ENCODE measurements at regions not wholly inside any gene's neighbourhood (a gene's known extent, or its start where the extent isn't known, plus 50 kb on each side); places are given as distances from the start of the nearest gene placed in this dataset.
"Not testable (repeated sequence)": the region's sequence is repeated elsewhere in the genome, so short reads cannot be mapped to it uniquely, and the experiment has no call there.

- no peak for DNase-seq
Measured at GRCh38 chr5:51661646-51662265, 278.5 kb downstream of the ISL1 start.

DNA sequence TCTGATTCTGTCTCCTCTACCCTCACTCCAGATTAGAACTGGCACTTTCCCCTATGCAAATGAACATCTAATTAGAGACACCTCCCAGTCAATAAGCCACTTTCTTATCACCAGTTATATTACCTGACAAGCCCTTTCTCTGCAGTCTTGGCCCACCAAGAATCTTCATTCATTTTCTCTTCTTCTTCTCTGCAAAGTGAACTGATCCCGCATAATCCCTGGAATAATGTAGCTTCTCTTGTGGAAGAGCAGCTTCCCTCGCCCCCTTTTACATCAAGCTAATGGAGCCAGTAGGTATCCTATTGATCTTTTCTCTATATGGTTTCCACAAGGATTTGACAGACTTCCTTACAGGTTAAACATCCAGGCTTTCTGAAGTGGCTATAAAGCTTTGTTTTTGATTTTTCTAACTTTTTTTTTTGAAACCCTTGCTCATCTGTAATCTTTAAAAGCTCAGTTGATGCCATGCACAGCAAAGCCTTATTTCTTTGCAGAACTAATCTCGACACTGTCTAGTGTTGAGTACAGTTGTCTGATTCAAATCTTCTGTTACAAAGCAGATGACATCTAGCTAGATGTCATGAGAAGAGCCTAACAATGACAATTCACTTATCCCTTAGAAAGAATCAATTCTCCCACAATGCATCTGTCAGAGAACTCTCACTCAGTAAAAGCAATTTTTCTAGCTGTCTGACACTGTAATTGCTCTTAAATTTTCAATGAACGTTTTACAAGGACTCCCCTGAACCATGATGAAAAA, 281.4 kb downstream of the ISL1 start:
- DNase-seq: no peak

GRCh38 chr5:51665251-51665593, 282.0 kb downstream of the ISL1 start:
- DNase-seq: no peak

GRCh38 chr5:51669095-51669494, 285.8 kb downstream of the ISL1 start:
- no peak for DNase-seq

DNA sequence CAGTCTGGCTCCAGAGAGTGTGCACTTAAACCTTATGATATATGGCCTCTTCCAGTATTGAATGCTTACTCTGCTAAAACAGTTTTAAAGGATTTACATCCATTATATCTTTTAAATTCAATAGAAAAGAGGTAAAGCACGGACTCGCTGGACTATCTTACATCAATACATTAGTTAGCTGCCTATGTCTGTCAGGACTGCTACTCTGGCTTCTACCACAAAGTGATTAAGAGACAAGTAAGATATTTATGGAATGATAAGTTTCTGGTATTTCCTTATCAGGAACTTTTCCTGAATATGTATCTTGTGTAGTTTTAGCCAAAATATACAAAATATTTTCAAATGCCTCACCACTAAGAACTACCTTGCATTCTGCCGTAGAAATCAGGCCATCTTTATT, 295.1 kb downstream of the ISL1 start:
- no peak for DNase-seq

GRCh38 chr5:51679286-51679685, 296.0 kb downstream of the ISL1 start:
- DNase-seq: no peak

GRCh38 chr5:51684794-51685355, 301.6 kb downstream of the ISL1 start:
- no peak for DNase-seq

GRCh38 chr5:51685419-51685818, 302.2 kb downstream of the ISL1 start:
- DNase-seq: no peak

- DNase-seq: no peak
Measured at GRCh38 chr5:51686622-51687021, 303.4 kb downstream of the ISL1 start.

DNA sequence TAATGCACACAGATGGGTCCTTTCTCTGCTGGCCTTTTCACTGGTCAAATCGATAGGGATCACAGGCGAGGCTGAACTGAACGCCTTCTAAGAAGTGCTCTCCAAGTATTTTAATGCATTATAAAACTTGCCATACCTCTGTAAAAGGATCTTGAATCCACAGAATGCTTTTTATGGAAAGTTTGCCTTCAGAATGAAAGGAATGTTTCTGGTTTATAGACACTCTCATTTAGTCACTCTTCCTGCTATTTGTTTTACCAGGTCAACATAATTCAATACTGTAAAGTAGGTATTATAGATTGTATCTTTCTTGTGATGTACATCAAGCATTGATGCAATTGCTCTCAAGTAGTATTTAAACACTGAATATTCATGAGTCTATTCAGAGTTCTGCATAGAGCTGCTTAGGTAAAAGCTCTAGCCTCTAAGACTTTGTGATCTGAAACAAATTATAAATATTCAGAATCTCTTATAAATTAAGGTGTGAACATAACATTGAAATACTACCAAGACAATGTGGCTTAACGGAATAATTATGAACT, 308.4 kb downstream of the ISL1 start:
- DNase-seq: no peak

DNA sequence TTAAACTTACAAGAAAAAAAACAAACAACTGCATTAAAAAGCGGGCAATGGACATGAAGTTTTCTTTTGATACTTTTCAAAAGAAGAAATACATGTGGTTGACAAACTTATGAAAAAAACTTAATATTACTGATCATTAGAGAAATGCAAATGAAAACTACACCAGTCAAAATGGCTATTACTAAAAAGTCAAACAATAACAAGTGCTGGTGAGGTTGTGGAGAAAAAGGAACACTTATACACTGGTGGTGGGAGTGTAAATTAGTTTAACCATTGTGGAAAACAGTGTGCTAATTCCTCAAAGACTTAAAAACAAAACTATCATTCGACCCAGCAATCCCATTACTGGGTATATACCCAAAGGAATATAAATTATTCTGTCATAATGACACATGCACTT, 311.6 kb downstream of the ISL1 start:
- DNase-seq: no peak

GRCh38 chr5:51696122-51696521, 312.9 kb downstream of the ISL1 start:
- DNase-seq: no peak

DNA sequence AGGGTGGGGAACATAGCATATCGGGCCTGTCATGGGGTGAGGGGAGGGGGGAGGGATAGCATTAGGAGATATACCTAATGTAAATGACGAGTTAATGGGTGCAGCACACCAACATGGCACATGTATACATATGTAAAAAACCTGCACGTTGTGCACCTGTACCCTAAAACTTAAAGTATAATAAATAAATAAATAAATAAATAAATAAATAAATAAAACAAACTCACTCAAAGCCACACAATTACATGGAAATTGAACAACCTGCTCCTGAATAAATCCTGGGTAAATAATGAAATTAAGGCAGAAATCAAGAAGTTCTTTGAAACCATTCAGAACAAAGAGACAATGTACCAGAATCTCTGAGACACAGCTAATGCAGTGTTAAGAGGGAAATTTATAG, 318.8 kb downstream of the ISL1 start:
- DNase-seq: not testable (repeated sequence)

GRCh38 chr5:51712201-51712600, 329.0 kb downstream of the ISL1 start:
- DNase-seq: no peak

GRCh38 chr5:51715445-51715844, 332.2 kb downstream of the ISL1 start:
- DNase-seq: not testable (repeated sequence)

- DNase-seq: no peak
Measured at GRCh38 chr5:51731421-51732029, 348.3 kb downstream of the ISL1 start.

DNA sequence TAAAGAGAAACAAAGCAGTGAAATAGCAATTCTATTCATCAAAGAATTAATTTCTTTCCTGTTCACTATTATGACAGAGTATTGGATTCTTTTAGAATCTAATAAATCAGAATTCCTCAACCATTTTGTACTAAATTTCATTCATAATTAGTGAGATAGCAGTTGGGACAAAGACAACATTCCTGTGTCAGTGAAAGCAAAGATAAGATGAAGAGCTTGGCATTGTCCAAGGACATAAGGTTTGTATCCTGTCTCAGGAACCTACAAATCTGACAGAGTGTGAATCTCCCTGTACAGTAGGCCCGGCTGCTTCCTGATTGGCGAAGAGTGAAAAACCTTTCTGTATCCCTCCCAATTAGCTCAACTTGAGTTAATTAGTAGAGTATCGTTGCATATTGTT, 349.1 kb downstream of the ISL1 start:
- no peak for DNase-seq

DNA sequence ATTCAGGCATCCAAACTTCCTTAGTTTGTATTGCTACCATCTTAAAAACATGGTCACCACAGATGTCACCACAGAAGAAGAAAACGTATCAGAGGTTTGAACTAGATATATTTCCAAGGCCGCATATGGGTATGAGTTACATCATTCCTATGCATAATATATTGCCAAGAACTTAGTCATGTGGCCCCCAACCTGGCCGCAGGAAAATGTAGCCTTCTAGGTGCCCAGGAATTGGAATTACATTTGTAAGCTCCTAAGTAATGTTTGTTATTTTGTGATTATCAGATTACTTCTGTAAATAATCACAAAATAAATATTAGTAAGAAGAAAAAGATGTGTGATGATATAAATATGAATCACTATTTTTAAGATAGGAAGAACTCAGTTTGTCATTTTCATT, 351.4 kb downstream of the ISL1 start:
- no peak for DNase-seq

DNA sequence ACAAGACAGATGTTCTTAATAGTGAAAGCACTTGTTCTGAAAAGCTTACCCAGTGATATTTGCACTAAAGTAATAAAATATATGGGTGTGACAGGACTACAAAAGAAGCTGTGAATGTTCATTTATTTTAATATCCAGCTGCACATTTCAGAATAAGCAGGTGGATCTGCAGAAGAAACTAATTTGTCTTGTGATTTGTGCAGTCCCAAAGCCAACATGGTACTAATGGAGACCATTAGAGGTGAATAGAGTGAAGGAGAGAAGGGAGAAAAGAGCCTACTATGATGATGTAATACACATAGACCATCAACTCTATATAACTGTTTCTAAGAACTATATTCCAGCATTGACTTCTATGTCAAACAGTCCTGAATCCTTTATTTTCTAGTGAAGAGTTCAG, 362.8 kb downstream of the ISL1 start:
- no peak for DNase-seq

- DNase-seq: no peak
Measured at GRCh38 chr5:51748647-51749046, 365.4 kb downstream of the ISL1 start.

Data from right forelimb (tissue), 1 donor.